Lower leg skin (tissue), 3 donors: ENCODE measurements at regions not wholly inside any gene's neighbourhood (a gene's known extent, or its start where the extent isn't known, plus 50 kb on each side); places are given as distances from the start of the nearest gene placed in this dataset.

ENCODE experiments used
- CTCF ChIP-seq, 3 donors: fragments of 450-650 bp; IDR thresholded peaks; one replicate each; pipeline ENCODE4 v1.5.1; 2016; ENCODE audit warnings: antibody characterized with exemption in 3 of 3, mild to moderate bottlenecking in 3 of 3, moderate library complexity in 2 of 3
- POLR2A ChIP-seq, 2 donors: fragments of 450-650 bp; IDR thresholded peaks; one replicate each; pipeline ENCODE4 v1.6.1; 2016 to 2017; ENCODE audit warnings: antibody characterized with exemption in 2 of 2, mild to moderate bottlenecking in 1 of 2, moderate library complexity in 1 of 2

- no peak for TF ChIP-seq POLR2A (IDR thresholded peaks at IDR 0.05)
- no peak for TF ChIP-seq CTCF (IDR thresholded peaks at IDR 0.05)
These were observed 138.3 kb upstream of the LMO4 start for GRCh38 chr1:87190402-87190801.
